Ovary (tissue), 3 donors: ENCODE measurements at regions not wholly inside any gene's neighbourhood (a gene's known extent, or its start where the extent isn't known, plus 50 kb on each side); places are given as distances from the start of the nearest gene placed in this dataset.

ENCODE experiments used
- POLR2A ChIP-seq: fragments of 450-650 bp; IDR thresholded peaks from one replicate; pipeline ENCODE4 v1.6.1; 2017; ENCODE audit warnings: antibody characterized with exemption, mild to moderate bottlenecking, moderate library complexity
- TF ChIP-seq, protein P1 (sequence below), 3 donors: fragments of 450-650 bp in 2 of 3; fragments of 200-600 bp in 1 of 3; IDR thresholded peaks; one replicate each; pipeline versions ENCODE4 v1.5.1 to v1.8.0; 2016 to 2022; ENCODE audit warnings: antibody characterized with exemption in 3 of 3, mild to moderate bottlenecking in 1 of 3
- donor health status: DM: no; HTN: no; CAD: no.

DNA sequence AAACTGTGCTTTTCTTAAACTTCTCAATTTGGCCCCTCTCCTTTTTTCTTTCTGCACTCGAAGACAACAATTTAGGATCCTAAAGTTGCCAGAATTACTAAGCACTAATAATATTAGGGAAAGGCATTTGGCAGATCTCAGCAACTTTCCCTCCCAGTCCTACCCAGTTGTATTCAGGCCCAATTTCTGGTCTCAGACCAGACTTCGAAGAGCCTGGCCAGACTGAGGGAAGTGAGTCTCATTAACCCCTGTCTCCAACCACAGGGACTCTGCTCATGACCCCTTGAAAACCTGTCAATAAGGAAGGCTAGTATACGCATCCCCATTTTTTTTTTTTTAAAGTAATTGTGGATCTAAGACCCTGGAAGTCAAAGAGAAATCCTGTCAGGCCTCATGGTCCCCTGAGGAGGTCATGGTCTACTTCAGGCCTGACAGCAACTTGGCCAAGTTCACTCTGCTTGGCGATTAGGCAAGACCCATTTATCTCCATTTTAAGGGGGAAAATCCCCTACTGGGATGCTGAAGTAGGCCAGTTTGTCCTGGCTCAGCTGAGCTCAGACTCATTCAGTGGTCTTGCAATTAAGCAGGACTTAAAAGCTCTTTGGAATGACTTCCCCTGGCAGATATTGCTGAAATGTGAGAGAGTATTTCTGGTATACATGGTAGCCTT is 521.0 kb downstream of the FUT8 start:
- TF ChIP-seq, protein P1, sequence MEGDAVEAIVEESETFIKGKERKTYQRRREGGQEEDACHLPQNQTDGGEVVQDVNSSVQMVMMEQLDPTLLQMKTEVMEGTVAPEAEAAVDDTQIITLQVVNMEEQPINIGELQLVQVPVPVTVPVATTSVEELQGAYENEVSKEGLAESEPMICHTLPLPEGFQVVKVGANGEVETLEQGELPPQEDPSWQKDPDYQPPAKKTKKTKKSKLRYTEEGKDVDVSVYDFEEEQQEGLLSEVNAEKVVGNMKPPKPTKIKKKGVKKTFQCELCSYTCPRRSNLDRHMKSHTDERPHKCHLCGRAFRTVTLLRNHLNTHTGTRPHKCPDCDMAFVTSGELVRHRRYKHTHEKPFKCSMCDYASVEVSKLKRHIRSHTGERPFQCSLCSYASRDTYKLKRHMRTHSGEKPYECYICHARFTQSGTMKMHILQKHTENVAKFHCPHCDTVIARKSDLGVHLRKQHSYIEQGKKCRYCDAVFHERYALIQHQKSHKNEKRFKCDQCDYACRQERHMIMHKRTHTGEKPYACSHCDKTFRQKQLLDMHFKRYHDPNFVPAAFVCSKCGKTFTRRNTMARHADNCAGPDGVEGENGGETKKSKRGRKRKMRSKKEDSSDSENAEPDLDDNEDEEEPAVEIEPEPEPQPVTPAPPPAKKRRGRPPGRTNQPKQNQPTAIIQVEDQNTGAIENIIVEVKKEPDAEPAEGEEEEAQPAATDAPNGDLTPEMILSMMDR (IDR thresholded peaks at IDR 0.05) = no peak
- TF ChIP-seq POLR2A = no peak
